ENCODE measurements at regions not wholly inside any gene's neighbourhood (a gene's known extent, or its start where the extent isn't known, plus 50 kb on each side); places are given as distances from the start of the nearest gene placed in this dataset.

DNA sequence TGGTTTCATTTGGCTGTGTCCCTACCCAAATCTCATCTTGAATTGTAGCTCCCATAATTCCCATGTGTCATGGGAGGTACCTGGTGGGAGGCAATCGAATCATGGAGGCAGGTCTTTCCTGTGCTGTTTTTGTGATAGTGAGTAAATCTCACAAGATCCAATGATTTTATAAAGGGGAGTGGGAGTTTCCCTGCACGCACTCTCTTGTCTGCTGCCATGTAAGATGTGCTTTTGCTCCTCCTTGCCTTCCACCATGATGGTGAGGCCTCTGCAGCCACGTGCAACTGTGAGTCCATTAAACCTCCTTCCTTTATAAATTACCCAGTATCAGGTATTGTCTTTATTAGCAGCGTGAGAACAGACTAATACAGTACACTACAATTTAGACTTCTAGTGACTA lies 67.5 kb upstream of the LINC01488 start:
- no peaks in the 10 kb centered on the region for H3K4me1 ChIP-seq (ENCODE audit: low read depth)
- no peak for DNase-seq (ENCODE audit: low read depth in 1 of 2, low spot score in 1 of 2)
- no peaks in the 10 kb centered on the region for H3K27me3 ChIP-seq
- no peak overlapping the region for H3K27ac ChIP-seq
- H3K4me3 ChIP-seq, result no peak overlapping the region
- no peaks in the 10 kb centered on the region for H3K9me3 ChIP-seq (ENCODE audit: low read depth)
- H3K36me3 ChIP-seq, result no peaks in the 10 kb centered on the region
- TF ChIP-seq, protein P1, sequence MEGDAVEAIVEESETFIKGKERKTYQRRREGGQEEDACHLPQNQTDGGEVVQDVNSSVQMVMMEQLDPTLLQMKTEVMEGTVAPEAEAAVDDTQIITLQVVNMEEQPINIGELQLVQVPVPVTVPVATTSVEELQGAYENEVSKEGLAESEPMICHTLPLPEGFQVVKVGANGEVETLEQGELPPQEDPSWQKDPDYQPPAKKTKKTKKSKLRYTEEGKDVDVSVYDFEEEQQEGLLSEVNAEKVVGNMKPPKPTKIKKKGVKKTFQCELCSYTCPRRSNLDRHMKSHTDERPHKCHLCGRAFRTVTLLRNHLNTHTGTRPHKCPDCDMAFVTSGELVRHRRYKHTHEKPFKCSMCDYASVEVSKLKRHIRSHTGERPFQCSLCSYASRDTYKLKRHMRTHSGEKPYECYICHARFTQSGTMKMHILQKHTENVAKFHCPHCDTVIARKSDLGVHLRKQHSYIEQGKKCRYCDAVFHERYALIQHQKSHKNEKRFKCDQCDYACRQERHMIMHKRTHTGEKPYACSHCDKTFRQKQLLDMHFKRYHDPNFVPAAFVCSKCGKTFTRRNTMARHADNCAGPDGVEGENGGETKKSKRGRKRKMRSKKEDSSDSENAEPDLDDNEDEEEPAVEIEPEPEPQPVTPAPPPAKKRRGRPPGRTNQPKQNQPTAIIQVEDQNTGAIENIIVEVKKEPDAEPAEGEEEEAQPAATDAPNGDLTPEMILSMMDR (IDR thresholded peaks at IDR 0.05; ENCODE audit: low read depth, low read length), result no peak

DNA sequence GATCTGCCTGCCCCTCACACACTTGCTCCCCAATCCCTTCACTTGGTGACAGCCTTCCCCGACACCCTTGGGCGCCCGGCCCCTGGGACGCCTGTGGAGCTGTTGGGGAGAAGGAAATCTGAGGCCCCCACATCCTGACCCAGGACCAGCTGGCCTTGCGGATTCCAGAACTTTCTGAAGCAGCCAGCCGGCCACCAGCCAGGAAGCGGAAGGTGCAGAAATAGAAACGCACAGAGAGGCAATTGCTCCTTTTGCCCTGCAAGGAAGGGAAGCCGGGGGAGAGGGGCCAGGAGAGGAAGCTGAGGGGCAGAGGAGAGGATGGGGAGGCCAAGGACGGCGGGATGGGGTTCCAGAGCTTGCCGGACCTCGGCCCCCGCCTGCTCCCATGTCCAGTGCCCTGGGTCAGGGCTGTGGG lies 66.7 kb upstream of the LINC01488 start:
- H3K36me3 ChIP-seq, result no peaks in the 10 kb centered on the region
- no peak overlapping the region for H3K27ac ChIP-seq
- no peak for DNase-seq (ENCODE audit: low read depth in 1 of 2, low spot score in 1 of 2)
- H3K4me1 ChIP-seq (ENCODE audit: low read depth), result no peaks in the 10 kb centered on the region
- H3K9me3 ChIP-seq (ENCODE audit: low read depth), result no peaks in the 10 kb centered on the region
- H3K27me3 ChIP-seq, result no peaks in the 10 kb centered on the region
- no peak overlapping the region for H3K4me3 ChIP-seq
- TF ChIP-seq, protein P1 (IDR thresholded peaks at IDR 0.05; ENCODE audit: low read depth, low read length), result no peak

DNA sequence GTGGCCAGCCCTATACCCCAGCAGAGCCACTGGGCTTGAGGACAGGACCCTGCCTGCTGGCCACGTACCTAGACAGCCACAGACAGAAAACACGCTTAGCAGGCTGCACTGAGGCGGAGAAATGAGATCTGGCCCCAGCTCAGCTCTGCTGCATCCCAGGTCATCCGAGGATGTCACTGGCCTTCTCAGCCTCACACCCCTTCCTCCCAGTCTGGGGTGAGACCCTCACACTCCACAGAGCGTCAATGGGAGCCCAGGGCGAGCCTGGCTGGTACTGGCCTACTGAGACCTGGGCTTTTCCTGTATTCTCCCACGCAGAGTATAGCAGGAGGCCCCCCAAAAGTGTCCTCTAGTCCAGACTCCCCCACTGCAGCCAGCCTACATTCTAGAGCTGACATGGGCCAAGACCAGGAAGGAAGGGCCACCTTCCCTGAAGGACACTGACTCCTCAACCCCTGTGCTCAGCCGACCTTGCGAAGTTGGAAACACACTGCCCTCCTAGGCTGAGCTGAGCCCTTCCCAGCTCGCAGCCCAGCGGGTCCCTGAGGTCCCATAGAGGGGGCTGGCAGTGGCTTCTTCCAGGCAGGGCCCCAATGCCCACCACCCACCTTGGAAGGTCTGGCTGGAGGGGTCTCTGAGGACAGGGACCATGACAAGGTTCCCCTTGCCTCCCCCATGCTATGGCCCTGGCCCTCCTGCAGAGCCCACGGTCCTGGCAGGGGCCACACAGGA lies 65.9 kb upstream of the LINC01488 start:
- Histone ChIP-seq H3K27ac (no peak overlapping the region), H3K27me3 (no peaks in the 10 kb centered on the region), H3K36me3 (no peaks in the 10 kb centered on the region), H3K4me1 (ENCODE audit: low read depth) (no peaks in the 10 kb centered on the region), H3K4me3 (no peak overlapping the region), H3K9me3 (ENCODE audit: low read depth) (no peaks in the 10 kb centered on the region)
- DNase-seq (ENCODE audit: low read depth in 1 of 2, low spot score in 1 of 2), result no peak
- TF ChIP-seq, protein P1 (IDR thresholded peaks at IDR 0.05; ENCODE audit: low read depth, low read length), result no peak

DNA sequence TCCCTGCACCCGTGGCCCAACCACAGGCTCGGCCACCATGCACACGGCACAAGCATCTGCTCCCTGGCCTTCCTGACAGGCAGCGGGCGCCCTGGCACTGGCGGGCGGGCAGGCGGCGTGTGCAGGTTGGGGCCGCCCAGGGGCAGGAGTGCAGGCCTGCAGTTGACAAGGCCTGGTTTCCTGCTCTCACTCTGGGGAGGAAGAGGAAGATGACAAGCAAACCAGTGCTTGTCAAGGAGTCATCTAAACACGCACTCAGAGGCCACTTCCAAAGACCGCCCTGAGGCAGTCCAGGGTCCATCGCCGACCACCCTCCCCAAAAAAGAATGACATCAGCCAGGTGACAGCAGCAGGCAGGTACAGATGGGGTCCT lies 65.3 kb upstream of the LINC01488 start:
- Histone ChIP-seq H3K36me3 (no peaks in the 10 kb centered on the region), H3K27ac (no peak overlapping the region), H3K27me3 (no peaks in the 10 kb centered on the region), H3K9me3 (ENCODE audit: low read depth) (no peaks in the 10 kb centered on the region), H3K4me1 (ENCODE audit: low read depth) (no peaks in the 10 kb centered on the region), H3K4me3 (no peak overlapping the region)
- TF ChIP-seq, protein P1 (IDR thresholded peaks at IDR 0.05; ENCODE audit: low read depth, low read length), result no peak
- DNase-seq (ENCODE audit: low read depth in 1 of 2, low spot score in 1 of 2), result no peak

DNA sequence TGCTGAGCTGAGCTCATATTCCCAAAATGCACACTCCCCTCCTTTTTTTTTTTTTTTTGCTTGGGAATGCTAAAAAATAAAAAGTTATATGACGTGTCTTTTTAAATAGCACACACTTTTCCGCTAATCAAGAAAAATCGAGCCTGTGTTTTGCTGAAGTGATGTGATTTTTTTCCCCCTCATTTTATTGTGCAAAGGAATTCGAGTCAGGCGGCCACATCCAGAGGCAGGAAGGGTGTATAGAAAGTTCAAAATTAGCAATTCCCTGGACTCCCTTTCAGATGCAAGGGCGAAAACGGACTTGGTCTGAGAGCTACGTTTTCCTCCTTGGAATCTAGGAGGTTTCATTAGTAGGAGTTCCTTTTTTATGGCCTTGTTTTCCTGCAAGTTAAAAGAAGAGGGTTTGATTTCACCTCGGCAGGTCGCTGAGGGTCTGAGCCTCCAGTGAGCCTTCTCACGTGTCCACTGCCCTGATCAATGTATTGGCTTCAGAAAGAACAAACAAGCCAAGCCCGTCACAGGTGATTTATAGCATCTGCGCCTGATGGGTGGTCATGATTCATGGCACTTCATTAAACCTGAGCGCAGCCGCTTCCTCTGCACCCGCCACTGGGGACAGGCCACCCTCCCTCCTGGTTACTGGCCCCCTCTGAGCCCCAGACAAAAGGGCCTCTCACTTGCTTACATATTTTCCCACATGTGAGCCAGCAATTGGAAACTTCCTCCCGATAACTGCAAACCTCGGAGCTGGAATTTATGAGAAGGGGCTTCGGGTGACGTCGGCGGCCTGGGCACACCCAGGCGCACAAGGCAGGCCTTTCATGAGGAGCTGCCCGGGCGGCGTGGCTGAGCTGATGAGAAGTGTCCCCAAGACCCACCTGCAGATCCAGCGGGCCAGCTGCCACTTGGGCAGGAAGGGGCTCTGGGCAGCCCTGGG lies 64.4 kb upstream of the LINC01488 start:
- H3K27ac ChIP-seq, result no peak overlapping the region
- H3K4me3 ChIP-seq, result no peak overlapping the region
- no peaks in the 10 kb centered on the region for H3K36me3 ChIP-seq
- no peaks in the 10 kb centered on the region for H3K9me3 ChIP-seq (ENCODE audit: low read depth)
- no peaks in the 10 kb centered on the region for H3K4me1 ChIP-seq (ENCODE audit: low read depth)
- no peak for DNase-seq (ENCODE audit: low read depth in 1 of 2, low spot score in 1 of 2)
- TF ChIP-seq, protein P1 (IDR thresholded peaks at IDR 0.05; ENCODE audit: low read depth, low read length), result no peak
- no peaks in the 10 kb centered on the region for H3K27me3 ChIP-seq

All from cardiac muscle cell (in vitro differentiated cells and primary cell).